ENCODE measurements at regions not wholly inside any gene's neighbourhood (a gene's known extent, or its start where the extent isn't known, plus 50 kb on each side); places are given as distances from the start of the nearest gene placed in this dataset.

GRCh38 chr1:115213130-115213529 is 123.8 kb upstream of the TSPAN2 start:
- ATAC-seq: no peak
- intact Hi-C loops (cut with DNase I): loop anchor here (10.0 kb wide), 1 partner anchor 122 kb away; the partner anchor contains the start of gene NGF

GRCh38 chr1:115211071-115211745 is 121.9 kb upstream of the TSPAN2 start:
- peak; percentile 66 for ATAC-seq
- intact Hi-C loops (cut with DNase I): loop anchor here (10.0 kb wide), 1 partner anchor 124 kb away; the partner anchor contains the start of gene NGF
- no peak for DNase-seq (ENCODE audit: missing footprints)

More at GRCh38 chr1:115213130-115213529, 123.8 kb upstream of the TSPAN2 start:
- no peak for DNase-seq (ENCODE audit: missing footprints)

- ATAC-seq (no peak), DNase-seq (ENCODE audit: missing footprints) (no peak)
- intact Hi-C loops (cut with DNase I): loop anchor here (10.0 kb wide), 1 partner anchor 124 kb away; the partner anchor contains the start of gene NGF
Measured at GRCh38 chr1:115210302-115210711, 121.0 kb upstream of the TSPAN2 start.

GRCh38 chr1:115204513-115204912 is 115.2 kb upstream of the TSPAN2 start:
- intact Hi-C loops (cut with DNase I): no loop called here
- DNase-seq (ENCODE audit: missing footprints) (no peak), ATAC-seq (peak; percentile 56)

GRCh38 chr1:115203287-115203686 is 114.0 kb upstream of the TSPAN2 start:
- intact Hi-C loops (cut with DNase I): no loop called here
- ATAC-seq: no peak
- no peak for DNase-seq (ENCODE audit: missing footprints)

GRCh38 chr1:115201598-115201997 is 112.3 kb upstream of the TSPAN2 start:
- intact Hi-C loops (cut with DNase I): no loop called here
- no peak for ATAC-seq
- no peak for DNase-seq (ENCODE audit: missing footprints)

- peak; percentile 38 for ATAC-seq
- intact Hi-C loops (cut with DNase I): no loop called here
- DNase-seq (ENCODE audit: missing footprints): no peak
Measured at GRCh38 chr1:115199416-115200132, 110.3 kb upstream of the TSPAN2 start.

GRCh38 chr1:115198938-115199337 is 109.6 kb upstream of the TSPAN2 start:
- no peak for DNase-seq (ENCODE audit: missing footprints)
- ATAC-seq: peak; percentile 92
- intact Hi-C loops (cut with DNase I): no loop called here

GRCh38 chr1:115196296-115196695 is 107.0 kb upstream of the TSPAN2 start:
- ATAC-seq: no peak
- intact Hi-C loops (cut with DNase I): no loop called here
- no peak for DNase-seq (ENCODE audit: missing footprints)

GRCh38 chr1:115194506-115194905 is 105.2 kb upstream of the TSPAN2 start:
- intact Hi-C loops (cut with DNase I): no loop called here
- DNase-seq (ENCODE audit: missing footprints): no peak
- ATAC-seq: no peak

GRCh38 chr1:115193046-115193828 is 103.9 kb upstream of the TSPAN2 start:
- intact Hi-C loops (cut with DNase I): no loop called here
- DNase-seq (ENCODE audit: missing footprints): no peak
- no peak for ATAC-seq

- DNase-seq (ENCODE audit: missing footprints) (no peak), ATAC-seq (no peak)
- intact Hi-C loops (cut with DNase I): no loop called here
Measured at GRCh38 chr1:115192200-115192767, 103.0 kb upstream of the TSPAN2 start.

- intact Hi-C loops (cut with DNase I): no loop called here
- no peak for DNase-seq (ENCODE audit: missing footprints)
- ATAC-seq: no peak
Measured at GRCh38 chr1:115191691-115192090, 102.4 kb upstream of the TSPAN2 start.

- ATAC-seq (no peak), DNase-seq (ENCODE audit: missing footprints) (no peak)
- intact Hi-C loops (cut with DNase I): no loop called here
Measured at GRCh38 chr1:115190540-115191170, 101.4 kb upstream of the TSPAN2 start.

GRCh38 chr1:115189814-115190539 is 100.7 kb upstream of the TSPAN2 start:
- ATAC-seq: peak; percentile 11
- intact Hi-C loops (cut with DNase I): no loop called here
- DNase-seq (ENCODE audit: missing footprints): no peak

GRCh38 chr1:115188680-115189395 is 99.5 kb upstream of the TSPAN2 start:
- ATAC-seq (no peak), DNase-seq (ENCODE audit: missing footprints) (no peak)
- intact Hi-C loops (cut with DNase I): no loop called here

- intact Hi-C loops (cut with DNase I): no loop called here
- DNase-seq (ENCODE audit: missing footprints): no peak
- no peak for ATAC-seq
Measured at GRCh38 chr1:115186711-115187265, 97.5 kb upstream of the TSPAN2 start.
